ENCODE measurements at regions not wholly inside any gene's neighbourhood (a gene's known extent, or its start where the extent isn't known, plus 50 kb on each side); places are given as distances from the start of the nearest gene placed in this dataset.

DNA sequence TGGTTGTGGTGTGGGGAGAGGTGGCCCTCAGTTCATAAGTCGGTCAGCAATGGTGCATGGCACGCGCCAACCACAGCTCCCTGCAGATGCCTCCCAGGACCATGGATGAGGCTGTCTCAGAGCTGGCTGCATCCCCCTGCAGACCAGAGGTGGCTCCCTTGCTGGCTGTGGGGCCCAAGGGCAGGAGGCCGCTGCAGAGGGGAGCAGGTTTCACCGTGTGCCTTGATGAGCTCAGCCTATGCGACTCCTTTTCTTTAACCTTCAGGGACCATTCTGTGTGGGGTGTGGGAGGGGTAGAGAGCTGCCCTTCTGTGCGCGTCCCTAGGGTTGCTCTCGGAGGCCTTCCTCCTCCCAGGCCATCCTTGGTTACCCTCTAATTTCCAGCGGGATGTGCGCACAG, 152.4 kb downstream of the ACTR3B start:
- no peaks in the 10 kb centered on the region for H3K36me3 Mint-ChIP-seq (ENCODE audit: low read depth, unreplicated experiment)

DNA sequence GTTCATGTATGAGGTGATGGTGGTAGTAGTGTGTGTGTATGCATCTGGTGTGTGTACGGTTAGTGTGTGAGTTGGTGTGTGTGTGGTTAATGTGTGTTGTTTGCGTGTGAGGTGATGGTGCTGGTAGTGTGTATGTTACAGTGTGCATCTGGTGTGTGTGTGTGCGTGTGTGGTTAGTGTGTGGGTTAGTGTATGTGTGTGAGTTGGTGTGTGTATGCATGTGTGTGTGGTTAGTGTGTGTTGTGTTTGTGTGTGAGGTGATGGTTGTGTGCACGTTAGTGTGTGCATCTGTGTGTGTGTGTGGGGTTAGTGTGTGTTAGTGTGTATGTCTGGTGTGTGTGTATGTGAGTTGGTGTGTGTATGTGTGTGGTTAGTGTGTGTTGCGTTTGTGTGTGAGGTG, 153.0 kb downstream of the ACTR3B start:
- no peak overlapping the region for H3K27ac Mint-ChIP-seq (ENCODE audit: unreplicated experiment)
- H3K36me3 Mint-ChIP-seq (ENCODE audit: low read depth, unreplicated experiment), result no peaks in the 10 kb centered on the region
- Histone ChIP-seq H2AFZ (ENCODE audit: low read depth, low read length) (no peak overlapping the region), H3K4me2 (ENCODE audit: low read length) (no peak overlapping the region), H3K36me3 (ENCODE audit: insufficient read depth, low read length) (no peaks in the 10 kb centered on the region), H3K27me3 (ENCODE audit: insufficient read depth, low read length) (no peaks in the 10 kb centered on the region), H3K27ac (ENCODE audit: low read depth, low read length) (no peak overlapping the region), H3K4me1 (ENCODE audit: insufficient read depth, low read length) (no peaks in the 10 kb centered on the region), H3K9ac (ENCODE audit: low read length) (no peak overlapping the region), H3K9me3 (ENCODE audit: insufficient read depth, low read depth, low read length) (peaks cover 2% of the 10 kb centered on the region), H3K4me3 (ENCODE audit: insufficient read depth, low read depth, low read length) (no peak overlapping the region), H4K20me1 (ENCODE audit: insufficient read depth, low read length) (no peaks in the 10 kb centered on the region), H3K79me2 (ENCODE audit: insufficient read depth, low read length) (no peaks in the 10 kb centered on the region)
- H3K4me1 Mint-ChIP-seq (ENCODE audit: low read depth, unreplicated experiment), result no peaks in the 10 kb centered on the region
- TF ChIP-seq, protein P1, sequence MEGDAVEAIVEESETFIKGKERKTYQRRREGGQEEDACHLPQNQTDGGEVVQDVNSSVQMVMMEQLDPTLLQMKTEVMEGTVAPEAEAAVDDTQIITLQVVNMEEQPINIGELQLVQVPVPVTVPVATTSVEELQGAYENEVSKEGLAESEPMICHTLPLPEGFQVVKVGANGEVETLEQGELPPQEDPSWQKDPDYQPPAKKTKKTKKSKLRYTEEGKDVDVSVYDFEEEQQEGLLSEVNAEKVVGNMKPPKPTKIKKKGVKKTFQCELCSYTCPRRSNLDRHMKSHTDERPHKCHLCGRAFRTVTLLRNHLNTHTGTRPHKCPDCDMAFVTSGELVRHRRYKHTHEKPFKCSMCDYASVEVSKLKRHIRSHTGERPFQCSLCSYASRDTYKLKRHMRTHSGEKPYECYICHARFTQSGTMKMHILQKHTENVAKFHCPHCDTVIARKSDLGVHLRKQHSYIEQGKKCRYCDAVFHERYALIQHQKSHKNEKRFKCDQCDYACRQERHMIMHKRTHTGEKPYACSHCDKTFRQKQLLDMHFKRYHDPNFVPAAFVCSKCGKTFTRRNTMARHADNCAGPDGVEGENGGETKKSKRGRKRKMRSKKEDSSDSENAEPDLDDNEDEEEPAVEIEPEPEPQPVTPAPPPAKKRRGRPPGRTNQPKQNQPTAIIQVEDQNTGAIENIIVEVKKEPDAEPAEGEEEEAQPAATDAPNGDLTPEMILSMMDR (IDR thresholded peaks at IDR 0.05; ENCODE audit: insufficient read depth, low read depth, low read length), result no peak
- no peak for TF ChIP-seq EZH2 (IDR thresholded peaks at IDR 0.05; ENCODE audit: insufficient read depth, low read length)
- H3K4me3 Mint-ChIP-seq (ENCODE audit: unreplicated experiment), result no peak overlapping the region
- no peak for FAIRE-seq
- no peaks in the 10 kb centered on the region for H3K9me3 Mint-ChIP-seq (ENCODE audit: unreplicated experiment)
- no peaks in the 10 kb centered on the region for H3K27me3 Mint-ChIP-seq (ENCODE audit: low read depth, unreplicated experiment)
- DNase-seq (ENCODE audit: low read depth), result no peak

More for the DNA sequence above, 152.4 kb downstream of the ACTR3B start:
- H3K79me2 ChIP-seq (ENCODE audit: insufficient read depth, low read length), result no peaks in the 10 kb centered on the region
- H3K36me3 ChIP-seq (ENCODE audit: insufficient read depth, low read length), result no peaks in the 10 kb centered on the region
- no peak overlapping the region for H3K4me3 Mint-ChIP-seq (ENCODE audit: unreplicated experiment)
- no peak overlapping the region for H3K27ac ChIP-seq (ENCODE audit: low read depth, low read length)
- no peaks in the 10 kb centered on the region for H3K4me1 Mint-ChIP-seq (ENCODE audit: low read depth, unreplicated experiment)
- H3K27me3 ChIP-seq (ENCODE audit: insufficient read depth, low read length), result no peaks in the 10 kb centered on the region
- H3K27me3 Mint-ChIP-seq (ENCODE audit: low read depth, unreplicated experiment), result no peaks in the 10 kb centered on the region
- H3K9me3 Mint-ChIP-seq (ENCODE audit: unreplicated experiment), result no peaks in the 10 kb centered on the region
- no peaks in the 10 kb centered on the region for H3K4me1 ChIP-seq (ENCODE audit: insufficient read depth, low read length)
- no peak for TF ChIP-seq EZH2 (IDR thresholded peaks at IDR 0.05; ENCODE audit: insufficient read depth, low read length)
- TF ChIP-seq, protein P1 (IDR thresholded peaks at IDR 0.05; ENCODE audit: insufficient read depth, low read depth, low read length), result no peak
- no peak overlapping the region for H2AFZ ChIP-seq (ENCODE audit: low read depth, low read length)
- peaks cover 2% of the 10 kb centered on the region for H3K9me3 ChIP-seq (ENCODE audit: insufficient read depth, low read depth, low read length)
- no peak overlapping the region for H3K4me2 ChIP-seq (ENCODE audit: low read length)
- no peak overlapping the region for H3K27ac Mint-ChIP-seq (ENCODE audit: unreplicated experiment)
- FAIRE-seq (no peak), DNase-seq (ENCODE audit: low read depth) (no peak)
- H3K4me3 ChIP-seq (ENCODE audit: insufficient read depth, low read depth, low read length), result no peak overlapping the region
- H4K20me1 ChIP-seq (ENCODE audit: insufficient read depth, low read length), result no peaks in the 10 kb centered on the region
- no peak overlapping the region for H3K9ac ChIP-seq (ENCODE audit: low read length)

DNA sequence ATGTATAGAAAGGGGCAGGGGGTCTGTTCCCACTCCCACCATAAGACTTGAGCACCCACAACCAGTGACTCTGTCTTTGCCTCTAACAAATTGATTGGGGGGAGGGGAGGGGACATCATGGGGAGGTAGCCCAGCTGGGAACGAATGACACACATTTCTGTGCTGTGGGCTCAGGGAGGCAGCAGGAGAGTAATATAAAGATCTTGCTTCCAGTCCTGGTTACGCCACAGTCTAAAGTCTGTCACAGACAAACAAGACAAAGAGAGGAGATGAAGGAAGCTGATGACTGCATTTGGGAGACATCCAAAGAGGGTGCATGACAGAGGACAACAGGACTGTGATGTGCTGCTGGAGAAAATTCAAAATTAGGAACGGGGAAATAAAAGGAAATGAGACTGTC, 153.9 kb downstream of the ACTR3B start:
- no peaks in the 10 kb centered on the region for H3K79me2 ChIP-seq (ENCODE audit: insufficient read depth, low read length)
- Mint-ChIP-seq H3K27ac (ENCODE audit: unreplicated experiment) (no peak overlapping the region), H3K4me3 (ENCODE audit: unreplicated experiment) (no peak overlapping the region), H3K36me3 (ENCODE audit: low read depth, unreplicated experiment) (no peaks in the 10 kb centered on the region), H3K4me1 (ENCODE audit: low read depth, unreplicated experiment) (no peaks in the 10 kb centered on the region), H3K27me3 (ENCODE audit: low read depth, unreplicated experiment) (no peaks in the 10 kb centered on the region), H3K9me3 (ENCODE audit: unreplicated experiment) (no peaks in the 10 kb centered on the region)
- TF ChIP-seq, protein P1 (IDR thresholded peaks at IDR 0.05; ENCODE audit: insufficient read depth, low read depth, low read length), result no peak
- no peak for TF ChIP-seq EZH2 (IDR thresholded peaks at IDR 0.05; ENCODE audit: insufficient read depth, low read length)
- no peak overlapping the region for H3K4me2 ChIP-seq (ENCODE audit: low read length)
- peaks cover 2% of the 10 kb centered on the region for H3K9me3 ChIP-seq (ENCODE audit: insufficient read depth, low read depth, low read length)
- no peaks in the 10 kb centered on the region for H3K36me3 ChIP-seq (ENCODE audit: insufficient read depth, low read length)
- FAIRE-seq (no peak), DNase-seq (ENCODE audit: low read depth) (no peak)
- H3K4me3 ChIP-seq (ENCODE audit: insufficient read depth, low read depth, low read length), result no peak overlapping the region
- H3K4me1 ChIP-seq (ENCODE audit: insufficient read depth, low read length), result no peaks in the 10 kb centered on the region
- H2AFZ ChIP-seq (ENCODE audit: low read depth, low read length), result no peak overlapping the region
- H3K27me3 ChIP-seq (ENCODE audit: insufficient read depth, low read length), result no peaks in the 10 kb centered on the region
- H3K27ac ChIP-seq (ENCODE audit: low read depth, low read length), result no peak overlapping the region
- H3K9ac ChIP-seq (ENCODE audit: low read length), result no peak overlapping the region
- H4K20me1 ChIP-seq (ENCODE audit: insufficient read depth, low read length), result no peaks in the 10 kb centered on the region
